ENCODE measurements at regions not wholly inside any gene's neighbourhood (a gene's known extent, or its start where the extent isn't known, plus 50 kb on each side); places are given as distances from the start of the nearest gene placed in this dataset.

DNA sequence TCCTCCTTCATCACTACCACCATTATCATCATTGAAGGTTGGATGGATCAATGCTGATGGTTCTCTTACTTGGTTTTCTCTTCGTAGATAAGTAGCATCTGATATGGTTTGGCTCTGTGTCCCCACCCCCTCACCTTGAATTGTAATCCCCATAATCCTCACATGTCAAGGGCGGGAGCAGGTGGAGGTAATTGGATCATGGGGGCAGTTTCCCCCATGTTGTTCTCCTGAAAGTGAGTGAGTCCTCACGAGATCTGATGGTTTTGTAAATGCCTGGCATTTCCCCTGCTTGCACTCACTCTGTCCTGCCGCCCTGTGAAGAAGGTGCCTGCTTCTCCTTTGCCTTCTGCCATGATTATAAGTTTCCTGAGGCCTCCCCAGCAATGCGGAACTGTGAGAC lies 172.4 kb upstream of the PWP1 start:
- H3K14ac ChIP-seq (ENCODE audit: insufficient read depth, low read length): no peak overlapping the region
- H3K9me3 Mint-ChIP-seq: no peaks in the 10 kb centered on the region; a peak in 1 of 5 replicates
- no peak overlapping the region for H3K23ac ChIP-seq (ENCODE audit: insufficient read length, low read depth, low read length)

More for the DNA sequence above, 172.4 kb upstream of the PWP1 start:
- no peak overlapping the region for H4K8ac ChIP-seq (replicated peaks; ENCODE audit: insufficient read length, low read depth, low read length)
- H3K79me1 ChIP-seq (ENCODE audit: insufficient read depth, low read depth, low read length, poor library complexity, severe bottlenecking): no peaks in the 10 kb centered on the region
- no peak overlapping the region for H3T11ph ChIP-seq (ENCODE audit: low read length)
- H3K9me3 ChIP-seq (ENCODE audit: control insufficient read depth, low read depth, low read length): no peaks in the 10 kb centered on the region
- no peak overlapping the region for H3K4me3 Mint-ChIP-seq
- peaks cover 4% of the 10 kb centered on the region for H3K4me1 ChIP-seq (ENCODE audit: insufficient read depth, low read length)
- H3K79me2 ChIP-seq (ENCODE audit: insufficient read depth, low read length): no peaks in the 10 kb centered on the region
- no peak overlapping the region for H3K18ac ChIP-seq (ENCODE audit: insufficient read length, low read depth, low read length)
- no peak overlapping the region for H2BK12ac ChIP-seq (ENCODE audit: insufficient read length, low read depth, low read length)
- no peak overlapping the region for H3K4me2 ChIP-seq (ENCODE audit: insufficient read depth, insufficient read length, low read length)
- H3K27ac Mint-ChIP-seq: peak overlapping the region in 1 of 3 experiments; percentile 5; a peak in 1 of 7 replicates
- H3K4me1 Mint-ChIP-seq: peaks cover 15 to 19% of the 10 kb centered on the region in 2 experiments
- H2AK5ac ChIP-seq (ENCODE audit: insufficient read length, low read length): no peak overlapping the region
- H3K27me3 Mint-ChIP-seq (ENCODE audit: low read depth): no peaks in the 10 kb centered on the region; the same call in 1 of the 2 replicates
- H4K20me1 ChIP-seq (ENCODE audit: control insufficient read depth, insufficient read depth, insufficient read length): no peaks in the 10 kb centered on the region
- H3K23me2 ChIP-seq (ENCODE audit: insufficient read length, low read depth, low read length, poor library complexity, severe bottlenecking): no peaks in the 10 kb centered on the region
- no peak overlapping the region for H4K5ac ChIP-seq (ENCODE audit: insufficient read length, low read depth, low read length)
- H4K91ac ChIP-seq (ENCODE audit: insufficient read length, low read depth, low read length): no peak overlapping the region
- H3K9ac ChIP-seq (ENCODE audit: extremely low read depth, insufficient read length, low read length): no peak overlapping the region
- H2BK15ac ChIP-seq (ENCODE audit: low read depth, low read length): no peak overlapping the region
- H2AFZ ChIP-seq (ENCODE audit: low read length): no peak overlapping the region
- H3K27ac ChIP-seq (ENCODE audit: insufficient read length, low read depth, low read length): no peak overlapping the region
- H2BK20ac ChIP-seq (ENCODE audit: low read depth, low read length, poor library complexity, severe bottlenecking): no peak overlapping the region
- TF ChIP-seq, protein P1, sequence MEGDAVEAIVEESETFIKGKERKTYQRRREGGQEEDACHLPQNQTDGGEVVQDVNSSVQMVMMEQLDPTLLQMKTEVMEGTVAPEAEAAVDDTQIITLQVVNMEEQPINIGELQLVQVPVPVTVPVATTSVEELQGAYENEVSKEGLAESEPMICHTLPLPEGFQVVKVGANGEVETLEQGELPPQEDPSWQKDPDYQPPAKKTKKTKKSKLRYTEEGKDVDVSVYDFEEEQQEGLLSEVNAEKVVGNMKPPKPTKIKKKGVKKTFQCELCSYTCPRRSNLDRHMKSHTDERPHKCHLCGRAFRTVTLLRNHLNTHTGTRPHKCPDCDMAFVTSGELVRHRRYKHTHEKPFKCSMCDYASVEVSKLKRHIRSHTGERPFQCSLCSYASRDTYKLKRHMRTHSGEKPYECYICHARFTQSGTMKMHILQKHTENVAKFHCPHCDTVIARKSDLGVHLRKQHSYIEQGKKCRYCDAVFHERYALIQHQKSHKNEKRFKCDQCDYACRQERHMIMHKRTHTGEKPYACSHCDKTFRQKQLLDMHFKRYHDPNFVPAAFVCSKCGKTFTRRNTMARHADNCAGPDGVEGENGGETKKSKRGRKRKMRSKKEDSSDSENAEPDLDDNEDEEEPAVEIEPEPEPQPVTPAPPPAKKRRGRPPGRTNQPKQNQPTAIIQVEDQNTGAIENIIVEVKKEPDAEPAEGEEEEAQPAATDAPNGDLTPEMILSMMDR (conservative IDR thresholded peaks at IDR 0.05): no peak
- H3K56ac ChIP-seq (ENCODE audit: insufficient read length, low read depth, low read length): no peak overlapping the region
- H2BK5ac ChIP-seq (ENCODE audit: insufficient read length, low read length): no peak overlapping the region
- no peaks in the 10 kb centered on the region for H3K36me3 Mint-ChIP-seq (ENCODE audit: insufficient read depth in 1 of 3, low read depth in 3 of 3)
- no CpG with 5 or more reads among the region's 5 CpGs for WGBS (ENCODE audit: extremely low coverage, insufficient read length, low lambda C conversion rate)
- DNase-seq: no peak
- no peak overlapping the region for H3K4ac ChIP-seq (ENCODE audit: low read depth, low read length)
- no peak overlapping the region for H2BK120ac ChIP-seq (ENCODE audit: low read depth, low read length, poor library complexity, severe bottlenecking)
- H3K27me3 ChIP-seq (ENCODE audit: insufficient read depth, low read length): no peaks in the 10 kb centered on the region

All from H9 (cell line).